ENCODE measurements at regions not wholly inside any gene's neighbourhood (a gene's known extent, or its start where the extent isn't known, plus 50 kb on each side); places are given as distances from the start of the nearest gene placed in this dataset.
"Not testable (repeated sequence)": the region's sequence is repeated elsewhere in the genome, so short reads cannot be mapped to it uniquely, and the experiment has no call there.

DNA sequence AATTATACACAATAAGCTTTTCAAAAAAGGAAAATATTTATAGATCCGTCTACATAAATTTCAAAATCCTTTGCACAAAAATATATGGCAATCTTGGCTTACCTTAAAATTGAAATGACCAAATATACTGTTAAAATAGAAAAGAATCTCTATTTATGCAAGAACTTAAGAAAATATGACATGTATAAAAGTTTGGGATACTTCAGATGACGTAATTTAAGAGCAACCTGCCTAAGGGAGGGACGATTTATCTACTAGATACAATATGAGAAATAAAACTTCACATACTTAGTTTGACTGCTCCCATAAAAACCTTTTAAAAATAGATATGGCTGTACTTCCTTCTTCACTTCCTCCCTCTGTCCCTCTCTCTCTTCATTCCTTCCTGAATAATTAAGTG lies 587.3 kb upstream of the SPRY2 start:
- ChIA-PET POLR2A (no interaction called here), CTCF (no interaction called here)
- H3K4me3 ChIP-seq (ENCODE audit: low read depth, low read length) = no peak overlapping the region
- no peak for DNase-seq (ENCODE audit: low read depth, low spot score)
- TF ChIP-seq, protein P1, sequence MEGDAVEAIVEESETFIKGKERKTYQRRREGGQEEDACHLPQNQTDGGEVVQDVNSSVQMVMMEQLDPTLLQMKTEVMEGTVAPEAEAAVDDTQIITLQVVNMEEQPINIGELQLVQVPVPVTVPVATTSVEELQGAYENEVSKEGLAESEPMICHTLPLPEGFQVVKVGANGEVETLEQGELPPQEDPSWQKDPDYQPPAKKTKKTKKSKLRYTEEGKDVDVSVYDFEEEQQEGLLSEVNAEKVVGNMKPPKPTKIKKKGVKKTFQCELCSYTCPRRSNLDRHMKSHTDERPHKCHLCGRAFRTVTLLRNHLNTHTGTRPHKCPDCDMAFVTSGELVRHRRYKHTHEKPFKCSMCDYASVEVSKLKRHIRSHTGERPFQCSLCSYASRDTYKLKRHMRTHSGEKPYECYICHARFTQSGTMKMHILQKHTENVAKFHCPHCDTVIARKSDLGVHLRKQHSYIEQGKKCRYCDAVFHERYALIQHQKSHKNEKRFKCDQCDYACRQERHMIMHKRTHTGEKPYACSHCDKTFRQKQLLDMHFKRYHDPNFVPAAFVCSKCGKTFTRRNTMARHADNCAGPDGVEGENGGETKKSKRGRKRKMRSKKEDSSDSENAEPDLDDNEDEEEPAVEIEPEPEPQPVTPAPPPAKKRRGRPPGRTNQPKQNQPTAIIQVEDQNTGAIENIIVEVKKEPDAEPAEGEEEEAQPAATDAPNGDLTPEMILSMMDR (IDR thresholded peaks at IDR 0.05; ENCODE audit: insufficient read depth, low read length, missing control alignments) = no peak

- CTCF ChIA-PET; H3K4me3 ChIP-seq (ENCODE audit: low read depth, low read length); DNase-seq (ENCODE audit: low read depth, low spot score); POLR2A ChIA-PET: not testable (repeated sequence)
These were observed 585.1 kb upstream of the SPRY2 start for GRCh38 chr13:80926024-80926423.

- POLR2A ChIA-PET = no interaction called here
- no peak overlapping the region for H3K4me3 ChIP-seq (ENCODE audit: low read depth, low read length)
- TF ChIP-seq, protein P1 (IDR thresholded peaks at IDR 0.05; ENCODE audit: insufficient read depth, low read length, missing control alignments) = no peak
- CTCF ChIA-PET = no interaction called here
- DNase-seq (ENCODE audit: low read depth, low spot score) = no peak
These were observed 583.7 kb upstream of the SPRY2 start for GRCh38 chr13:80924596-80924995.

- CTCF ChIA-PET = no interaction called here
These were observed 583.0 kb upstream of the SPRY2 start for GRCh38 chr13:80923907-80924306.

GRCh38 chr13:80921971-80922370 lies 581.0 kb upstream of the SPRY2 start:
- no peak for DNase-seq (ENCODE audit: low read depth, low spot score)
- H3K4me3 ChIP-seq (ENCODE audit: low read depth, low read length) = no peak overlapping the region
- CTCF ChIA-PET = no interaction called here
- TF ChIP-seq, protein P1 (IDR thresholded peaks at IDR 0.05; ENCODE audit: insufficient read depth, low read length, missing control alignments) = no peak
- POLR2A ChIA-PET = no interaction called here

More at GRCh38 chr13:80923907-80924306, 583.0 kb upstream of the SPRY2 start:
- DNase-seq (ENCODE audit: low read depth, low spot score) = no peak
- no peak overlapping the region for H3K4me3 ChIP-seq (ENCODE audit: low read depth, low read length)
- POLR2A ChIA-PET = no interaction called here
- TF ChIP-seq, protein P1 (IDR thresholded peaks at IDR 0.05; ENCODE audit: insufficient read depth, low read length, missing control alignments) = no peak

- ChIA-PET CTCF (no interaction called here), POLR2A (no interaction called here)
- no peak overlapping the region for H3K4me3 ChIP-seq (ENCODE audit: low read depth, low read length)
- TF ChIP-seq, protein P1 (IDR thresholded peaks at IDR 0.05; ENCODE audit: insufficient read depth, low read length, missing control alignments) = no peak
- no peak for DNase-seq (ENCODE audit: low read depth, low spot score)
These were observed 580.6 kb upstream of the SPRY2 start for GRCh38 chr13:80921541-80921940.

GRCh38 chr13:80906860-80907259 lies 565.9 kb upstream of the SPRY2 start:
- CTCF ChIA-PET = no interaction called here
- POLR2A ChIA-PET = no interaction called here
- no peak for DNase-seq (ENCODE audit: low read depth, low spot score)

More at GRCh38 chr13:80906860-80907259, 565.9 kb upstream of the SPRY2 start:
- TF ChIP-seq, protein P1 (IDR thresholded peaks at IDR 0.05; ENCODE audit: insufficient read depth, low read length, missing control alignments) = no peak
- no peak overlapping the region for H3K4me3 ChIP-seq (ENCODE audit: low read depth, low read length)
